ENCODE measurements at regions not wholly inside any gene's neighbourhood (a gene's known extent, or its start where the extent isn't known, plus 50 kb on each side); places are given as distances from the start of the nearest gene placed in this dataset.
"Not testable (repeated sequence)": the region's sequence is repeated elsewhere in the genome, so short reads cannot be mapped to it uniquely, and the experiment has no call there.

GRCh38 chr4:117927823-117928222 is 106.5 kb upstream of the NDST3 start:
- H3K9ac ChIP-seq (ENCODE audit: low read depth, low read length, poor library complexity); H3K4ac ChIP-seq (ENCODE audit: low read length); H2BK120ac ChIP-seq (ENCODE audit: low read depth, low read length); H4K8ac ChIP-seq (ENCODE audit: low read depth, low read length); H3K4me2 ChIP-seq (ENCODE audit: insufficient read depth, low read length, poor library complexity, severe bottlenecking); H2BK12ac ChIP-seq (ENCODE audit: low read length); DNase-seq (ENCODE audit: low spot score); H3K36me3 ChIP-seq (replicated peaks in 1 of 2; ENCODE audit: control insufficient read depth in 2 of 2, insufficient read depth in 2 of 2, low read length in 2 of 2); H3K18ac ChIP-seq (ENCODE audit: low read length); H3K27ac ChIP-seq (replicated peaks; ENCODE audit: low read length); H2BK5ac ChIP-seq (ENCODE audit: low read length); H3K9me3 ChIP-seq (replicated peaks in 1 of 2; ENCODE audit: control insufficient read depth in 2 of 2, insufficient read depth in 1 of 2, low read depth in 1 of 2, low read length in 2 of 2); H2BK15ac ChIP-seq (ENCODE audit: low read length); H3K23ac ChIP-seq (ENCODE audit: low read depth, low read length, poor library complexity); H3K27me3 ChIP-seq (ENCODE audit: control insufficient read depth in 3 of 3, insufficient read depth in 3 of 3, low read depth in 1 of 3, low read length in 3 of 3); H3K14ac ChIP-seq (ENCODE audit: low read length); H3K79me1 ChIP-seq (ENCODE audit: low read depth, low read length); H3K4me1 ChIP-seq (ENCODE audit: control insufficient read depth in 2 of 2, insufficient read depth in 1 of 2, low read depth in 1 of 2, low read length in 2 of 2); H3K4me3 ChIP-seq (ENCODE audit: low read length in 2 of 2); H2AFZ ChIP-seq (ENCODE audit: low read length); H4K91ac ChIP-seq (ENCODE audit: low read depth, low read length, poor library complexity); H2AK5ac ChIP-seq (ENCODE audit: low read depth, low read length): not testable (repeated sequence)
- WGBS, 2 donors (ENCODE audit: extremely low coverage in 2 of 2, insufficient read length in 2 of 2, insufficient replicate concordance in 1 of 2): no CpG with 5 or more reads among the region's 2 CpGs

- H2AFZ ChIP-seq (ENCODE audit: low read length): peak overlapping the region; percentile 39
- H3K4ac ChIP-seq (ENCODE audit: low read length): no peak overlapping the region
- peak overlapping the region; percentile 33 for H3K18ac ChIP-seq (ENCODE audit: low read length)
- no peak overlapping the region for H3K27ac ChIP-seq (replicated peaks; ENCODE audit: low read length)
- no peaks in the 10 kb centered on the region for H3K9me3 ChIP-seq (replicated peaks in 1 of 2; ENCODE audit: control insufficient read depth in 2 of 2, insufficient read depth in 1 of 2, low read depth in 1 of 2, low read length in 2 of 2)
- H2BK12ac ChIP-seq (ENCODE audit: low read length): no peak overlapping the region
- H3K79me1 ChIP-seq (ENCODE audit: low read depth, low read length): no peaks in the 10 kb centered on the region
- no peak overlapping the region for H3K14ac ChIP-seq (ENCODE audit: low read length)
- DNase-seq (ENCODE audit: low spot score): peak; percentile 27
- no peaks in the 10 kb centered on the region for H3K36me3 ChIP-seq (replicated peaks in 1 of 2; ENCODE audit: control insufficient read depth in 2 of 2, insufficient read depth in 2 of 2, low read length in 2 of 2)
- no peak overlapping the region for H4K8ac ChIP-seq (ENCODE audit: low read depth, low read length)
- H2BK15ac ChIP-seq (ENCODE audit: low read length): no peak overlapping the region
- H3K4me1 ChIP-seq (ENCODE audit: control insufficient read depth in 2 of 2, insufficient read depth in 1 of 2, low read depth in 1 of 2, low read length in 2 of 2): peaks cover 0 to 9% of the 10 kb centered on the region in 2 donors
- H3K23ac ChIP-seq (ENCODE audit: low read depth, low read length, poor library complexity): no peak overlapping the region
- no CpG with 5 or more reads among the region's 5 CpGs for WGBS, 2 donors (ENCODE audit: extremely low coverage in 2 of 2, insufficient read length in 2 of 2, insufficient replicate concordance in 1 of 2)
- H3K4me2 ChIP-seq (ENCODE audit: insufficient read depth, low read length, poor library complexity, severe bottlenecking): no peak overlapping the region
- H3K9ac ChIP-seq (ENCODE audit: low read depth, low read length, poor library complexity): no peak overlapping the region
- H2AK5ac ChIP-seq (ENCODE audit: low read depth, low read length): no peak overlapping the region
- no peak overlapping the region for H3K4me3 ChIP-seq (ENCODE audit: low read length in 2 of 2)
- no peak overlapping the region for H2BK5ac ChIP-seq (ENCODE audit: low read length)
- H2BK120ac ChIP-seq (ENCODE audit: low read depth, low read length): no peak overlapping the region
- no peaks in the 10 kb centered on the region for H3K27me3 ChIP-seq (ENCODE audit: control insufficient read depth in 3 of 3, insufficient read depth in 3 of 3, low read depth in 1 of 3, low read length in 3 of 3)
- no peak overlapping the region for H4K91ac ChIP-seq (ENCODE audit: low read depth, low read length, poor library complexity)
Measured at GRCh38 chr4:117941611-117942010, 92.7 kb upstream of the NDST3 start.

- H3K36me3 ChIP-seq (replicated peaks in 1 of 2; ENCODE audit: control insufficient read depth in 2 of 2, insufficient read depth in 2 of 2, low read length in 2 of 2): no peaks in the 10 kb centered on the region
- no peak overlapping the region for H2BK12ac ChIP-seq (ENCODE audit: low read length)
- no peak for DNase-seq (ENCODE audit: low spot score)
- no peaks in the 10 kb centered on the region for H3K4me1 ChIP-seq (ENCODE audit: control insufficient read depth in 2 of 2, insufficient read depth in 1 of 2, low read depth in 1 of 2, low read length in 2 of 2)
- no peak overlapping the region for H3K4ac ChIP-seq (ENCODE audit: low read length)
- no peak overlapping the region for H2BK15ac ChIP-seq (ENCODE audit: low read length)
- no peak overlapping the region for H3K18ac ChIP-seq (ENCODE audit: low read length)
- H3K9ac ChIP-seq (ENCODE audit: low read depth, low read length, poor library complexity): no peak overlapping the region
- H3K4me3 ChIP-seq (ENCODE audit: low read length in 2 of 2): no peak overlapping the region
- H2BK5ac ChIP-seq (ENCODE audit: low read length): no peak overlapping the region
- no peak overlapping the region for H3K27ac ChIP-seq (replicated peaks; ENCODE audit: low read length)
- no peak overlapping the region for H2AFZ ChIP-seq (ENCODE audit: low read length)
- no peak overlapping the region for H4K91ac ChIP-seq (ENCODE audit: low read depth, low read length, poor library complexity)
- H3K23ac ChIP-seq (ENCODE audit: low read depth, low read length, poor library complexity): no peak overlapping the region
- H2BK120ac ChIP-seq (ENCODE audit: low read depth, low read length): no peak overlapping the region
- no peak overlapping the region for H4K8ac ChIP-seq (ENCODE audit: low read depth, low read length)
- H3K27me3 ChIP-seq (ENCODE audit: control insufficient read depth in 3 of 3, insufficient read depth in 3 of 3, low read depth in 1 of 3, low read length in 3 of 3): no peaks in the 10 kb centered on the region
- no peaks in the 10 kb centered on the region for H3K79me1 ChIP-seq (ENCODE audit: low read depth, low read length)
- no peaks in the 10 kb centered on the region for H3K9me3 ChIP-seq (replicated peaks in 1 of 2; ENCODE audit: control insufficient read depth in 2 of 2, insufficient read depth in 1 of 2, low read depth in 1 of 2, low read length in 2 of 2)
- no peak overlapping the region for H3K4me2 ChIP-seq (ENCODE audit: insufficient read depth, low read length, poor library complexity, severe bottlenecking)
- no CpG with 5 or more reads among the region's 3 CpGs for WGBS, 2 donors (ENCODE audit: extremely low coverage in 2 of 2, insufficient read length in 2 of 2, insufficient replicate concordance in 1 of 2)
- no peak overlapping the region for H3K14ac ChIP-seq (ENCODE audit: low read length)
- H2AK5ac ChIP-seq (ENCODE audit: low read depth, low read length): no peak overlapping the region
Measured at GRCh38 chr4:117949621-117950020, 84.7 kb upstream of the NDST3 start.

- H3K23ac ChIP-seq (ENCODE audit: low read depth, low read length, poor library complexity): no peak overlapping the region
- no peak overlapping the region for H2BK12ac ChIP-seq (ENCODE audit: low read length)
- H4K91ac ChIP-seq (ENCODE audit: low read depth, low read length, poor library complexity): no peak overlapping the region
- H2AK5ac ChIP-seq (ENCODE audit: low read depth, low read length): no peak overlapping the region
- H3K14ac ChIP-seq (ENCODE audit: low read length): no peak overlapping the region
- no peak overlapping the region for H3K9ac ChIP-seq (ENCODE audit: low read depth, low read length, poor library complexity)
- H2AFZ ChIP-seq (ENCODE audit: low read length): no peak overlapping the region
- H4K8ac ChIP-seq (ENCODE audit: low read depth, low read length): no peak overlapping the region
- no peak for DNase-seq (ENCODE audit: low spot score)
- no peak overlapping the region for H3K4ac ChIP-seq (ENCODE audit: low read length)
- H3K36me3 ChIP-seq (replicated peaks in 1 of 2; ENCODE audit: control insufficient read depth in 2 of 2, insufficient read depth in 2 of 2, low read length in 2 of 2): no peaks in the 10 kb centered on the region
- no peak overlapping the region for H3K27ac ChIP-seq (replicated peaks; ENCODE audit: low read length)
- no peak overlapping the region for H2BK15ac ChIP-seq (ENCODE audit: low read length)
- no peak overlapping the region for H3K4me2 ChIP-seq (ENCODE audit: insufficient read depth, low read length, poor library complexity, severe bottlenecking)
- no peaks in the 10 kb centered on the region for H3K4me1 ChIP-seq (ENCODE audit: control insufficient read depth in 2 of 2, insufficient read depth in 1 of 2, low read depth in 1 of 2, low read length in 2 of 2)
- no peak overlapping the region for H3K4me3 ChIP-seq (ENCODE audit: low read length in 2 of 2)
- no peaks in the 10 kb centered on the region for H3K27me3 ChIP-seq (ENCODE audit: control insufficient read depth in 3 of 3, insufficient read depth in 3 of 3, low read depth in 1 of 3, low read length in 3 of 3)
- H3K18ac ChIP-seq (ENCODE audit: low read length): no peak overlapping the region
- no peak overlapping the region for H2BK120ac ChIP-seq (ENCODE audit: low read depth, low read length)
- no peaks in the 10 kb centered on the region for H3K79me1 ChIP-seq (ENCODE audit: low read depth, low read length)
- no peaks in the 10 kb centered on the region for H3K9me3 ChIP-seq (replicated peaks in 1 of 2; ENCODE audit: control insufficient read depth in 2 of 2, insufficient read depth in 1 of 2, low read depth in 1 of 2, low read length in 2 of 2)
- no peak overlapping the region for H2BK5ac ChIP-seq (ENCODE audit: low read length)
Measured at GRCh38 chr4:117957571-117957970, 76.7 kb upstream of the NDST3 start.

Measured in neuronal stem cell (in vitro differentiated cells).